Peyer's patch (tissue), 4 donors: ENCODE measurements at regions not wholly inside any gene's neighbourhood (a gene's known extent, or its start where the extent isn't known, plus 50 kb on each side); places are given as distances from the start of the nearest gene placed in this dataset.

Experiments used
- DNase-seq, 3 donors: peaks; one replicate each; pipeline ENCODE4 v3.0.0-alpha.2; 2017 to 2019
- H3K27ac ChIP-seq, 4 donors: fragments of 200-600 bp; sonication (generic); one replicate each; pipeline ENCODE4 v1.5.1; 2016 to 2019
- H3K27me3 ChIP-seq, 2 donors: fragments of 200-600 bp; sonication (generic); one replicate each; pipeline ENCODE4 v1.5.1; 2019
- H3K36me3 ChIP-seq, 3 donors: fragments of 200-600 bp; sonication (generic); one replicate each; pipeline ENCODE4 v1.5.1; 2016 to 2019
- H3K4me1 ChIP-seq, 4 donors: fragments of 200-600 bp; sonication (generic); one replicate each; pipeline ENCODE4 v1.5.1; 2016 to 2019
- H3K4me3 ChIP-seq, 4 donors: fragments of 200-600 bp; sonication (generic); 1 replicate in 3 of 4; 2 replicates in 1 of 4; pipeline ENCODE4 v1.5.1; 2016 to 2019; ENCODE audit warnings: mild to moderate bottlenecking in 1 of 4
- H3K9me3 ChIP-seq, 4 donors: fragments of 200-600 bp; sonication (generic); one replicate each; pipeline ENCODE4 v1.5.1; 2016 to 2019; ENCODE audit warnings: mild to moderate bottlenecking in 1 of 4
- CTCF ChIP-seq, 6 experiments: fragments of 450-650 bp in 4 of 6; fragments of 200-600 bp in 2 of 6; sonication (generic) in 1 of 6; IDR thresholded peaks; one replicate each; pipeline ENCODE4 v1.5.1; 2017 to 2019; ENCODE audit warnings: antibody characterized with exemption in 6 of 6, mild to moderate bottlenecking in 3 of 6, moderate library complexity in 1 of 6
- POLR2A ChIP-seq, 2 donors: fragments of 450-650 bp; IDR thresholded peaks; one replicate each; pipeline ENCODE4 v1.5.1; 2017; ENCODE audit warnings: antibody characterized with exemption in 2 of 2, mild to moderate bottlenecking in 2 of 2, moderate library complexity in 2 of 2

GRCh38 chr7:41367967-41368882 is 334.7 kb downstream of the INHBA start:
- no peaks in the 10 kb centered on the region for H3K4me1 ChIP-seq
- no peaks in the 10 kb centered on the region for H3K27me3 ChIP-seq
- DNase-seq = no peak
- no peak overlapping the region for H3K27ac ChIP-seq
- no peaks in the 10 kb centered on the region for H3K9me3 ChIP-seq
- H3K4me3 ChIP-seq = no peak overlapping the region
- H3K36me3 ChIP-seq = no peaks in the 10 kb centered on the region
- no peak for TF ChIP-seq POLR2A (IDR thresholded peaks at IDR 0.05)
- no peak for TF ChIP-seq CTCF (IDR thresholded peaks at IDR 0.05)

- Histone ChIP-seq H3K4me1 (no peaks in the 10 kb centered on the region), H3K27ac (no peak overlapping the region), H3K4me3 (no peak overlapping the region), H3K9me3 (no peaks in the 10 kb centered on the region), H3K27me3 (no peaks in the 10 kb centered on the region), H3K36me3 (no peaks in the 10 kb centered on the region)
- DNase-seq = no peak
- no peak for TF ChIP-seq POLR2A (IDR thresholded peaks at IDR 0.05)
- TF ChIP-seq CTCF (IDR thresholded peaks at IDR 0.05) = no peak
Measured at GRCh38 chr7:41351091-41351490, 351.8 kb downstream of the INHBA start.

- TF ChIP-seq POLR2A (IDR thresholded peaks at IDR 0.05) (no peak), CTCF (IDR thresholded peaks at IDR 0.05) (no peak)
- no peaks in the 10 kb centered on the region for H3K9me3 ChIP-seq
- no peaks in the 10 kb centered on the region for H3K27me3 ChIP-seq
- H3K27ac ChIP-seq = no peak overlapping the region
- H3K36me3 ChIP-seq = no peaks in the 10 kb centered on the region
- DNase-seq = no peak
- H3K4me3 ChIP-seq = no peak overlapping the region
- H3K4me1 ChIP-seq = no peaks in the 10 kb centered on the region
Measured at GRCh38 chr7:41346878-41347277, 356.0 kb downstream of the INHBA start.

- Histone ChIP-seq H3K27ac (no peak overlapping the region), H3K27me3 (no peaks in the 10 kb centered on the region), H3K4me3 (no peak overlapping the region), H3K9me3 (no peaks in the 10 kb centered on the region), H3K36me3 (no peaks in the 10 kb centered on the region), H3K4me1 (no peaks in the 10 kb centered on the region)
- no peak for DNase-seq
- TF ChIP-seq POLR2A (IDR thresholded peaks at IDR 0.05) = no peak
- no peak for TF ChIP-seq CTCF (IDR thresholded peaks at IDR 0.05)
Measured at GRCh38 chr7:41339913-41340676, 362.8 kb downstream of the INHBA start.

- no peaks in the 10 kb centered on the region for H3K4me1 ChIP-seq
- no peak overlapping the region for H3K4me3 ChIP-seq
- no peak for DNase-seq
- TF ChIP-seq POLR2A (IDR thresholded peaks at IDR 0.05) (no peak), CTCF (IDR thresholded peaks at IDR 0.05) (no peak)
- H3K27ac ChIP-seq = no peak overlapping the region
- no peaks in the 10 kb centered on the region for H3K27me3 ChIP-seq
- H3K36me3 ChIP-seq = no peaks in the 10 kb centered on the region
- H3K9me3 ChIP-seq = no peaks in the 10 kb centered on the region
Measured at GRCh38 chr7:41336981-41337380, 365.9 kb downstream of the INHBA start.
